Adrenal gland (tissue), 9 donors: ENCODE measurements at regions not wholly inside any gene's neighbourhood (a gene's known extent, or its start where the extent isn't known, plus 50 kb on each side); places are given as distances from the start of the nearest gene placed in this dataset.

ENCODE experiments used
- DNase-seq, 7 donors: peaks; one replicate each; pipeline ENCODE4 v3.0.0-alpha.2; 2019 to 2020
- H3K27ac ChIP-seq, 5 donors: fragments of 200-600 bp; sonication (generic) in 4 of 5; 1 replicate in 3 of 5; 2 replicates in 2 of 5; pipeline versions ENCODE4 v1.5.1 to v1.8.0; 2016 to 2020; ENCODE audit warnings: mild to moderate bottlenecking in 1 of 5
- H3K27me3 ChIP-seq: fragments of 200-600 bp; 2 replicates; pipeline ENCODE4 v1.8.0; 2021
- H3K36me3 ChIP-seq, 2 donors: fragments of 200-600 bp; replicated peaks in 1 of 2; 1 replicate in 1 of 2; 2 replicates in 1 of 2; pipeline versions ENCODE4 v1.5.1 to v1.8.0; 2018 to 2022
- H3K4me1 ChIP-seq, 2 donors: fragments of 200-600 bp; replicated peaks in 1 of 2; 1 replicate in 1 of 2; 2 replicates in 1 of 2; pipeline versions ENCODE4 v1.5.1 to v1.8.0; 2018 to 2021
- H3K4me3 ChIP-seq, 4 donors: fragments of 200-600 bp; sonication (generic) in 3 of 4; one replicate each; pipeline ENCODE4 v1.5.1; 2016 to 2018
- H3K9me3 ChIP-seq, 3 donors: fragments of 200-600 bp; sonication (generic) in 1 of 3; replicated peaks in 1 of 3; 1 replicate in 2 of 3; 2 replicates in 1 of 3; pipeline versions ENCODE4 v1.5.1 to v1.8.0; 2016 to 2021
- POLR2A ChIP-seq, 2 donors: fragments of 450-650 bp; IDR thresholded peaks; one replicate each; pipeline ENCODE4 v1.6.1; 2017; ENCODE audit warnings: antibody characterized with exemption in 2 of 2, mild to moderate bottlenecking in 2 of 2, moderate library complexity in 1 of 2
- WGBS, 4 donors: extraction: QIAGEN DNeasy Blood & Tissue Kit in 2 of 4; methylation state at CpG; one replicate each; pipeline versions ENCODE4 v1.1.5 to v1.1.7; 2013 to 2017; 5-methylcytosine and 5-hydroxymethylcytosine counted together
- intact Hi-C, 2 donors: fragments of 100-400 bp; cut with DNase I; formaldehyde crosslinking; loops; one replicate each; pipeline versions ENCODE4 v1.14.1 to v1.15.0; 2022 to 2023
- TF ChIP-seq, protein P1 (sequence below), 6 experiments: fragments of 450-650 bp in 4 of 6; fragments of 200-600 bp in 2 of 6; sonication (generic) in 1 of 6; IDR thresholded peaks; 1 replicate in 5 of 6; 2 replicates in 1 of 6; pipeline versions ENCODE4 v1.5.1 to v1.8.0; 2016 to 2021; ENCODE audit warnings: antibody characterized with exemption in 6 of 6, mild to moderate bottlenecking in 2 of 6, moderate library complexity in 1 of 6
- donor health status: healthy with polysubstance abuse.
- donor health status: Bipolar disorder and iron deficiency.
- donor health status: DM: yes; HTN: yes; CAD: no.
- donor health status: DM: no; HTN: no; CAD: no.
- donor health status: DM: no; HTN: no; CAD: no.

DNA sequence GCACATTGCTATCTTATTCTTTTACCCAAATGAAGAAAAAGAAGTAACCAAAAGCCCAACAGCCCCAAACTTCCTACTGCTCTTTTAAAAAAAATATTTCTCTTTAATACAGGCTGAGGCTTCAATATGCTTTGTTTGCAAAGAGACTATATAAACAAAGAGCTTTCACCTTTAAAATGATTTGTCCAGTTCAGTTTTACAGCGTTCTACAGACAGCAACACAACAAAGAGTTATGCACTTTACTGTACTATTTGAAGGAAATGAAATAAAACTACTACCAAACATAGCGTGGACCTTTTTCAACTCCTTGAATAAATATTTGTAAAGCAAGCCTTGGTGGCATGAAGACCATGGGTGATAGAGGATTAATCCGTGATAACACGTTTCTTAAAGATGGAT is 151.2 kb downstream of the FGF9 start:
- DNase-seq = no peak
- intact Hi-C loops = no loop called here
- H3K27ac ChIP-seq = no peak overlapping the region

DNA sequence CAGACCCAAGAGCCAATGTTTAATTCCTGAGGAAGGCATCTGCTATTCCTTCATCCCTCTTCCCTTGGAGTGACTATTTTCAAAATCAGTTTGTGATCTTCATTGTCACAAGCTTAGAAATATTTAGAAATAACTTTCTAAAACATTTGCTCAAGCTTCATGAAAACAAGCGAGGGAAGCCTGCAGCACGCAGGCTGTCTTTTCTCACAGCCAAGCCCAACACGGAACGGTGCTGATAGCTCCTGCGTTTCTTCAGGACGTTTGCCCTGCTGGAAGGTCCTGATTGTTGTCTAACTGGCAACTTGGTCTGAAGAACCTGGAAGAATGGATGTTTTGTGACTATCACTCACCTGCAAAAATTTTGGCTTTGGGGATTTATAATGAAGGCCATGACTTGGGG is 152.5 kb downstream of the FGF9 start:
- Histone ChIP-seq H3K4me3 (no peak overlapping the region), H3K36me3 (no peaks in the 10 kb centered on the region), H3K9me3 (no peaks in the 10 kb centered on the region), H3K4me1 (no peaks in the 10 kb centered on the region), H3K27ac (no peak overlapping the region), H3K27me3 (no peaks in the 10 kb centered on the region)
- DNase-seq = no peak
- intact Hi-C loops = no loop called here
- no peak for TF ChIP-seq POLR2A (IDR thresholded peaks at IDR 0.05)
- TF ChIP-seq, protein P1, sequence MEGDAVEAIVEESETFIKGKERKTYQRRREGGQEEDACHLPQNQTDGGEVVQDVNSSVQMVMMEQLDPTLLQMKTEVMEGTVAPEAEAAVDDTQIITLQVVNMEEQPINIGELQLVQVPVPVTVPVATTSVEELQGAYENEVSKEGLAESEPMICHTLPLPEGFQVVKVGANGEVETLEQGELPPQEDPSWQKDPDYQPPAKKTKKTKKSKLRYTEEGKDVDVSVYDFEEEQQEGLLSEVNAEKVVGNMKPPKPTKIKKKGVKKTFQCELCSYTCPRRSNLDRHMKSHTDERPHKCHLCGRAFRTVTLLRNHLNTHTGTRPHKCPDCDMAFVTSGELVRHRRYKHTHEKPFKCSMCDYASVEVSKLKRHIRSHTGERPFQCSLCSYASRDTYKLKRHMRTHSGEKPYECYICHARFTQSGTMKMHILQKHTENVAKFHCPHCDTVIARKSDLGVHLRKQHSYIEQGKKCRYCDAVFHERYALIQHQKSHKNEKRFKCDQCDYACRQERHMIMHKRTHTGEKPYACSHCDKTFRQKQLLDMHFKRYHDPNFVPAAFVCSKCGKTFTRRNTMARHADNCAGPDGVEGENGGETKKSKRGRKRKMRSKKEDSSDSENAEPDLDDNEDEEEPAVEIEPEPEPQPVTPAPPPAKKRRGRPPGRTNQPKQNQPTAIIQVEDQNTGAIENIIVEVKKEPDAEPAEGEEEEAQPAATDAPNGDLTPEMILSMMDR (IDR thresholded peaks at IDR 0.05) = no peak
- WGBS, 4 donors = 82 to 90% (median 86%) methylated on average over 6 of the region's 6 CpGs

More for the DNA sequence above, 151.2 kb downstream of the FGF9 start:
- WGBS, 4 donors = 58 to 69% (median 61%) methylated on average over 4 of the region's 4 CpGs
- Histone ChIP-seq H3K4me1 (no peaks in the 10 kb centered on the region), H3K27me3 (no peaks in the 10 kb centered on the region), H3K36me3 (no peaks in the 10 kb centered on the region), H3K4me3 (no peak overlapping the region), H3K9me3 (no peaks in the 10 kb centered on the region)
- TF ChIP-seq POLR2A (IDR thresholded peaks at IDR 0.05) = no peak
- TF ChIP-seq, protein P1 (IDR thresholded peaks at IDR 0.05) = no peak

DNA sequence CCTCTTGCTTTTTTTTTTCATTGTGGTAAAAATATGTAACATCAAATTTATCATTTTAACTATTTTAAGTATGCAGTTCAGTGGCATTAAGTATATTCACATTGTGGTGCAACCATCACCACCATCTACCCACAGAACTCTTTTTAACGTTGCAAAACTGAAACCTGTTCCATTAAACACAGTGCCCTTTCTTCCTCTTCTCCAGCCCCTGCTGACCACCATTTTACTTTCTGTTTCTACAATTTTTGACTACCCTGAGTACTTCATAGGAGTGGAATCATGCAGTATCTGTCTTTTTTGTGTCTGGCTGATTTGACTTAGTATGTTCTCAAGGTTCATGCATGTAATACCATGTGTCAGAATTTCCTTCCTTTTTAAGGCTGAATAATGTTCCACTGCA is 153.1 kb downstream of the FGF9 start:
- Histone ChIP-seq H3K36me3 (no peaks in the 10 kb centered on the region), H3K9me3 (no peaks in the 10 kb centered on the region), H3K27me3 (no peaks in the 10 kb centered on the region), H3K4me3 (no peak overlapping the region), H3K4me1 (no peaks in the 10 kb centered on the region), H3K27ac (no peak overlapping the region)
- DNase-seq = no peak
- WGBS, 4 donors = 69 to 85% (median 77%) methylated on average over 1 of the region's 1 CpG
- intact Hi-C loops = no loop called here
- TF ChIP-seq, protein P1 (IDR thresholded peaks at IDR 0.05) = no peak
- no peak for TF ChIP-seq POLR2A (IDR thresholded peaks at IDR 0.05)

DNA sequence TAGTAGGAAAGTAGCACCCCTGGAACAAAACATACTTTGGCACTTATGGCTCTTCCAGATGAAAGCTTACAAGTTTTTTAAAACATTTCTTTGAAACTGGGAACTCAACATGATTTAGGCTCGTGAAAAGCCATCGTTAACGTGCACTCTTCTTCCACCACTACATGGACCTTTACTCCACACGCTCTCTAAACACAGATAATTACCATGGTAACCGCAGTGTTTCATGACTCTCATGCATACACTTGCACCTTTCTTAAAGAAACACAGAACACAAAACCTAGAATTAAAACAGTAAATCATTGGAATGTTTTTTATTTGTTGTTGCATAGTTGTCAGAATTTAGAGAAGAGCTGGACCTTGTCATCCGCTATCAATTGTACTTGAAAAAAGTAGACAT is 154.3 kb downstream of the FGF9 start:
- intact Hi-C loops = no loop called here
- Histone ChIP-seq H3K4me1 (no peaks in the 10 kb centered on the region), H3K36me3 (no peaks in the 10 kb centered on the region), H3K27me3 (no peaks in the 10 kb centered on the region), H3K9me3 (no peaks in the 10 kb centered on the region), H3K27ac (no peak overlapping the region), H3K4me3 (no peak overlapping the region)
- DNase-seq = no peak
- TF ChIP-seq POLR2A (IDR thresholded peaks at IDR 0.05) = no peak
- TF ChIP-seq, protein P1 (IDR thresholded peaks at IDR 0.05) = no peak
- WGBS, 4 donors = 57 to 68% (median 64%) methylated on average over 6 of the region's 6 CpGs
